GM20000 (cell line): ENCODE measurements at regions not wholly inside any gene's neighbourhood (a gene's known extent, or its start where the extent isn't known, plus 50 kb on each side); places are given as distances from the start of the nearest gene placed in this dataset.

ENCODE experiments used
- DNase-seq: peaks from one replicate; pipeline ENCODE4 v3.0.0; 2012; ENCODE audit warnings: low spot score
- CTCF ChIP-seq: IDR thresholded peaks from 2 replicates; pipeline ENCODE4 v1.5.1; 2012; ENCODE audit warnings: mild to moderate bottlenecking, control low read depth; ENCODE audit errors: extremely low read depth, missing control alignments

DNA sequence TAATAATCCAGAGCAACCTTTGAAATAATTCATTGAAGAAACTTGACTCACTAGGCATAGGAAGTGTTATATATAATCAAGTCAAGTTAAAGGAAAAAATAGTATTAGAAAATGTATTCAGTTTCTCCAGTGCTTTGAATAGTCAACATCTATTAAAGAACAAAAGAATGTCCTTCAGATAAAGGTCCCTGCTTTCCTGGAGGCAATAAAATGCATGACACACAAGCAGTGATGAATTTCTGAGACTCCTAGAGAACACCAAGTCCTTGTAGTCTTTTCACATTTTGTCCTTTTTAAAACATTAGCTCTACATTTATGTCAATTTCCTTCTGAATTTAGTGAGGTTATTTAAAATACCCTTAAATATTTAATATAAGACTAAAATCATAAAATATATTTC, 695.5 kb downstream of the EPHA3 start:
- DNase-seq, result no peak
- no peak for TF ChIP-seq CTCF

GRCh38 chr3:89803711-89804110, 696.3 kb downstream of the EPHA3 start:
- no peak for TF ChIP-seq CTCF
- DNase-seq, result no peak

DNA sequence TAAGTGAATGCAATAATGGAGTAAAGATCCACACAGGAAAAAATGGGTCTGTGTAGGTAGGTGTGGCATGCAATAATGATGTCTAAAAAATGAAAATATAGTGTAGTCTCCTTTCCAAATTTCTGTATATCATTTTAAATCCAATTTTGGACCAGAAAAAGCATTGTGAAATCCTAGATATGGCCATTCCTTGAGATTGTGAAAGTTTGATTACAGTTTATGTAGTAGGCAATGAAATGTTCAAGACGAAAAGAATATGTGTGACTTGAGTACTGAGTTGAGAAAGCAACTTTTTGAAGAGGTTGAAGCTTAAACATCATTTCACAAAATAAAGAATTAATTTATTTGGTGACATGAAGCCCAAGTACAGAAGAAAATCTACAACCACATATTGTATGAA, 698.7 kb downstream of the EPHA3 start:
- no peak for TF ChIP-seq CTCF
- no peak for DNase-seq

GRCh38 chr3:89808680-89809197, 701.3 kb downstream of the EPHA3 start:
- TF ChIP-seq CTCF, result no peak
- DNase-seq, result no peak

DNA sequence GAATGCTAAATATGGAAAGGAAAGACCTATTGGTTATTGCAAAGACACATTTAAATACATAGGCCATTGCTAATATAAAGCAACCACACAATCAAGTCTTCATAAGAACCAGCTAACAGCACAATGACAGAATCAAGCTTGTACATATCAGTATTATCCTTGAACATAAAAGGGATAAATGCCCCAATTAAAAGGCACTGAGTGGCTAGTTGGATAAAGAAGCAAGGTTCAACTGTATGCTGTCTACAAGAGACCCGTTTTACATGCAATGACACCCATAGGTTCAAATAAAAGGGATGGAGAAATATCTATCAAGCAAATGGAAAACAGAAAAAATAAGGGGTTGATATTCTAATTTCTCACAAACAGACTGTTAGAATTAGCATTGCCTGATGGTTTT, 706.1 kb downstream of the EPHA3 start:
- no peak for TF ChIP-seq CTCF
- no peak for DNase-seq

GRCh38 chr3:89841041-89841440, 733.6 kb downstream of the EPHA3 start:
- no peak for TF ChIP-seq CTCF
- DNase-seq, result no peak

DNA sequence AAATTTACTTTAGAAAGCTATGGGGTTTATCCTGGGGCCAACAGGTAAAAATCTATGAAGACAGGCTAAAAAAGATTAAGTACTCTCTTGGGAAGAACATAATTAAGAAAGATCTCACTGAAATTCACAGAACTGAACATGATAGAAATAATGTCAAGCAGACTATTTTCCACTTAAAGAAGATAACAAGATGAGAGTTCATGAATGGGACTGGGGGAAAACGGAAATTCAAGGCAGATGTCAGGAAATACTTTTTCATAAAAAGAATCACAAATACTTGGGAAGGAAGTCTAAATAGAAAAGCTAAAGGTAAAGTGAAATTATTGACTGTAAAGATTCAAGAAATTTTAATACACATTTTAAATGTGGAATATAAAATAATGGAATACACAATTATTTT, 737.6 kb downstream of the EPHA3 start:
- TF ChIP-seq CTCF, result no peak
- no peak for DNase-seq
